Muscle of leg (tissue), 3 donors: ENCODE measurements at regions not wholly inside any gene's neighbourhood (a gene's known extent, or its start where the extent isn't known, plus 50 kb on each side); places are given as distances from the start of the nearest gene placed in this dataset.
"Not testable (repeated sequence)": the region's sequence is repeated elsewhere in the genome, so short reads cannot be mapped to it uniquely, and the experiment has no call there.

Experiments
- DNase-seq: peaks from one replicate; pipeline ENCODE4 v3.0.0; 2013
- H3K27ac ChIP-seq: one replicate; pipeline ENCODE4 v1.5.1; 2013; ENCODE audit warnings: mild to moderate bottlenecking, low read length, control low read depth
- H3K27me3 ChIP-seq: one replicate; pipeline ENCODE4 v1.6.1; 2013; ENCODE audit warnings: low read length; ENCODE audit not compliant: control insufficient read depth, insufficient read depth
- H3K36me3 ChIP-seq: one replicate; pipeline ENCODE4 v1.6.1; 2013; ENCODE audit warnings: low read length; ENCODE audit not compliant: control insufficient read depth, insufficient read depth
- H3K4me1 ChIP-seq: one replicate; pipeline ENCODE4 v1.6.1; 2013; ENCODE audit warnings: low read length; ENCODE audit not compliant: control insufficient read depth, insufficient read depth
- H3K4me3 ChIP-seq: one replicate; pipeline ENCODE4 v1.5.1; 2013; ENCODE audit warnings: low read length, control low read depth
- H3K9me3 ChIP-seq: replicated peaks from 2 replicates; pipeline ENCODE4 v1.6.1; 2013; ENCODE audit warnings: low read depth, low read length; ENCODE audit not compliant: control insufficient read depth
- WGBS: methylation state at CpG from one replicate; pipeline ENCODE4 v1.1.5; 2013; ENCODE audit warnings: missing lambda C conversion rate; ENCODE audit not compliant: insufficient coverage; 5-methylcytosine and 5-hydroxymethylcytosine counted together

DNA sequence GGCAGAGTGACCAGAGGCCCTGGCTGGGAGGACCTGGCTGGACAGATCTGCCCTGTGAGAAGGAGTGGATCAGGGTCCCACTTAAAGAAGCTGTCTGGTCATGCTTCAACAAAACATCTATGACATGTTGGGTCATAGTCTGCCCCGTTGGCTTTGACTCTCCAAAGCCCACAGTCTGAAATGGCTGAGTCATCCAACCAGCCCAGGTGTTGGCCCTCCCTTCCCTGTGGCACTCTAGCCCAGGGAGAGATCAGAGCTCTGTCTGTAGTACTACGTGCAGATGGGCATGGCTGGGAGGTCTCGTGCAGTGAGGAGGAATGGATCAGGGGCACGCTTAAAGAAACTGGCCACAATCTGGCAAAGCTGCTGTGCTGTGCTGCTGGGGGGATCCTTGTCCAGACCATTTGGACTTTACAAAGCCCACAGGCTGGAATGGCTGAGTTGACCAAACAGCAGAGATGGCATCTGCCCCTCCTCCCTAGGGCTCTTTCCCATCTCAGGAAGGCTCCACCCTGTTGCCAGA, 206.1 kb downstream of the TUSC1 start:
- DNase-seq: no peak
- no peak overlapping the region for H3K27ac ChIP-seq
- H3K4me3 ChIP-seq: no peak overlapping the region
- 78% methylated on average over 1 of the region's 4 CpGs for WGBS
- no peaks in the 10 kb centered on the region for H3K27me3 ChIP-seq
- H3K4me1 ChIP-seq: no peaks in the 10 kb centered on the region
- H3K9me3 ChIP-seq: peaks cover 17% of the 10 kb centered on the region
- H3K36me3 ChIP-seq: no peaks in the 10 kb centered on the region

DNA sequence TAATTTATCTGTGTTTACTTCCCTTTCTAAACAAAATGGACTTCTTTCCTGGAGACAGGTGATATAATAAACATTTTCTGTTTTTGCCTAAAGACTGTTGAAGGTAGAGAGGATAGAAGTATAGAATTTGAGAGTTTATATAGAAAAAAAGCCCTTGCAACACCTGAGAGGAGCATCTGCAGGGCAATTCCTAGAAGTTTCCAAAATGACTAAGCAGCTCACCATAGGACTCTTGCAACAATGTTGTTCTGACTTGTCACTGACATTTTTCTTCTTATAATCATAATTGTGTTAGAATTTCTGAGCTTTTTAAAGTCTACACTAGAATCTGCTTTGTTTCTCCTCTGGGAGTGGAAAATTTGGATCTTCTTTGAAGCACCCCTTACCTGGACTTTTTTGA, 216.8 kb downstream of the TUSC1 start:
- Histone ChIP-seq H3K36me3 (no peaks in the 10 kb centered on the region), H3K9me3 (no peaks in the 10 kb centered on the region), H3K4me3 (no peak overlapping the region), H3K4me1 (no peaks in the 10 kb centered on the region), H3K27me3 (no peaks in the 10 kb centered on the region), H3K27ac (no peak overlapping the region)
- no peak for DNase-seq

DNA sequence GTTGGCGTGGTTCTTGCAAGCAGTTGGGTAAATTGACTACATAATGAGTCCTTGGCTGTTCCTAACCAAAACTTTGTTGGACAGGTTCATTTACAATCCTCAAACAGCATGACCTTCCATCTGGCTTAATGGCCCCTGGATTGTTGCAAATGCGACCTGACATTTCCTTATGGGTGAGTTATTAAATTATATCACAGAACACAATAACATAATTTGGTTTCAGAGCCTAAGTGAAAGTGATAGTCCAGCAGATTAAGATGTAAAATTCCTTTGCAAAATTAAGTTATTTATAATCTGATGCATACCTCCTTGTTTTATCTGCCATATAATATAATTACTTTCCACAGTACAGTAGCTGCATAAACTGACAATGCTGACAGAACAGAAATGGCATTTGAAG, 224.4 kb downstream of the TUSC1 start:
- Histone ChIP-seq H3K27me3 (no peaks in the 10 kb centered on the region), H3K27ac (no peak overlapping the region), H3K4me3 (no peak overlapping the region), H3K36me3 (no peaks in the 10 kb centered on the region), H3K9me3 (no peaks in the 10 kb centered on the region), H3K4me1 (no peaks in the 10 kb centered on the region)
- no peak for DNase-seq
- 83% methylated on average over 1 of the region's 2 CpGs for WGBS

DNA sequence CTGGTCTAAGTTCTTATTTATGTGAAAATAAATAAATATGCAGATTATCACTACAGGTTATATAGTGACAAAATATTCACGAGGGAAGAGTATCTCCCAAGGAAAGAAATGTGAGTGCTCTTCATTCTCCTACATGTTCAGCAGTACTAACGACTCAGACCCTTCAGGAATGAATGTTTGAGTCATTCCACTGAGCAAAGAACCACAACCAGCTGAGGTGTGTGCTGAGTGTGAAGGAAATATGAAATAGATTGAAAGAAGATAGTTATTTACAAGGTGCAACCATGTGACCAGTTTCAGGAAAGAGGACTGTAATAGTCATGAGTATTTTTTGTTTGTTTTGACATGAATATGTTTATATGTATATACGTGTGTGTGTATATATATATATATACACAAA, 228.7 kb downstream of the TUSC1 start:
- no CpG with 5 or more reads among the region's 3 CpGs for WGBS
- no peaks in the 10 kb centered on the region for H3K36me3 ChIP-seq

GRCh38 chr9:25445721-25446120, 232.5 kb downstream of the TUSC1 start:
- not testable (repeated sequence) for H3K27me3 ChIP-seq, DNase-seq, H3K36me3 ChIP-seq, H3K9me3 ChIP-seq, H3K4me3 ChIP-seq, H3K27ac ChIP-seq, H3K4me1 ChIP-seq
- 97% methylated on average over 7 of the region's 13 CpGs for WGBS

More for the DNA sequence above, 228.7 kb downstream of the TUSC1 start:
- no peaks in the 10 kb centered on the region for H3K4me1 ChIP-seq
- no peaks in the 10 kb centered on the region for H3K27me3 ChIP-seq
- no peak overlapping the region for H3K27ac ChIP-seq
- H3K4me3 ChIP-seq: no peak overlapping the region
- no peak for DNase-seq
- no peaks in the 10 kb centered on the region for H3K9me3 ChIP-seq

- DNase-seq: peak; percentile 10
- no peak overlapping the region for H3K4me3 ChIP-seq
- WGBS: 31% methylated on average over 2 of the region's 4 CpGs
- no peaks in the 10 kb centered on the region for H3K9me3 ChIP-seq
- H3K4me1 ChIP-seq: no peaks in the 10 kb centered on the region
- no peaks in the 10 kb centered on the region for H3K27me3 ChIP-seq
- H3K36me3 ChIP-seq: no peaks in the 10 kb centered on the region
- H3K27ac ChIP-seq: no peak overlapping the region
These were observed 235.7 kb downstream of the TUSC1 start for GRCh38 chr9:25442526-25442925.

DNA sequence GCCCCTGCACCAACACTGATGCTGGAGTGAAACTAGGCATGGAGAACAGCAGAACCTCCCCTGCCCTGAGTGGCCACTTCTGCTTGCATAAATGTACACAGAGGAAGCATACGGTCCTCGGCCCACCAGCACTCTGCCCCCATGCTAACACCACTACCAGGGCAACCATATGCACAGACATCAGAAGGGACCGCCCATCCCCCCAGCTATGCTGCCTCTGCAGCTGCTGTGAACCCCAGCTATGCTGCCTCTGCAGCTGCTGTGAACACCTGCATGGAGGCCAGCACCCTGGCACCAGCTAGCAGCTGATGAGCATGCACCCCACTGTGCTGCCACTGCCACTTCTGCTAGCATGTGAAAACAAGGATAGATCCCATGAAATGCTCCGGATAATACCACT, 250.3 kb downstream of the TUSC1 start:
- no peak overlapping the region for H3K27ac ChIP-seq
- H3K4me1 ChIP-seq: no peaks in the 10 kb centered on the region
- DNase-seq: no peak
- H3K4me3 ChIP-seq: no peak overlapping the region
- WGBS: 79% methylated on average over 2 of the region's 4 CpGs
- no peaks in the 10 kb centered on the region for H3K36me3 ChIP-seq
- peaks cover 2% of the 10 kb centered on the region for H3K9me3 ChIP-seq
- no peaks in the 10 kb centered on the region for H3K27me3 ChIP-seq

GRCh38 chr9:25427290-25427689, 251.0 kb downstream of the TUSC1 start:
- no peaks in the 10 kb centered on the region for H3K4me1 ChIP-seq
- H3K9me3 ChIP-seq: peaks cover under 1% of the 10 kb centered on the region
- DNase-seq: no peak
- no peaks in the 10 kb centered on the region for H3K27me3 ChIP-seq
- no peak overlapping the region for H3K27ac ChIP-seq
- no peaks in the 10 kb centered on the region for H3K36me3 ChIP-seq
- H3K4me3 ChIP-seq: no peak overlapping the region
- 77% methylated on average over 3 of the region's 4 CpGs for WGBS

DNA sequence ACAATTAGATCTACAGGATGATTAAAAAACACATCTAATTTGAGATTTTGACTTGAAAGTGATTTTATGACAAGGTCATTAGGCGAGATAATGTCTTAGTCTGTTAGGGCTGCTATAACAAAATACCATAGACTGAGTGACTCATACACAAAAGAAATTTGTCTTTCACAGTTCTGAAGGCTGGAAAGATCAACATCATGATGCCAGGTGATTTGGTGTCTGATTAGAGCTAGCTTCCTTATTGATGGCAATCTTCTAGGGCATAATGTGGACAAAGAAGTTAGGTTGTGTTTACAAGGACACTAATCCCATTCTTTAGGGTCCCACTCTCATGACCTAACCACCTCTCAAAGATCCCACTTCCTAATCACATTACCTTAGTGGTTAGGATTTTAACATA, 256.7 kb downstream of the TUSC1 start:
- Histone ChIP-seq H3K4me1 (no peaks in the 10 kb centered on the region), H3K27ac (no peak overlapping the region), H3K36me3 (no peaks in the 10 kb centered on the region), H3K9me3 (no peaks in the 10 kb centered on the region), H3K4me3 (no peak overlapping the region), H3K27me3 (no peaks in the 10 kb centered on the region)
- no CpG with 5 or more reads among the region's 1 CpG for WGBS
- DNase-seq: no peak

DNA sequence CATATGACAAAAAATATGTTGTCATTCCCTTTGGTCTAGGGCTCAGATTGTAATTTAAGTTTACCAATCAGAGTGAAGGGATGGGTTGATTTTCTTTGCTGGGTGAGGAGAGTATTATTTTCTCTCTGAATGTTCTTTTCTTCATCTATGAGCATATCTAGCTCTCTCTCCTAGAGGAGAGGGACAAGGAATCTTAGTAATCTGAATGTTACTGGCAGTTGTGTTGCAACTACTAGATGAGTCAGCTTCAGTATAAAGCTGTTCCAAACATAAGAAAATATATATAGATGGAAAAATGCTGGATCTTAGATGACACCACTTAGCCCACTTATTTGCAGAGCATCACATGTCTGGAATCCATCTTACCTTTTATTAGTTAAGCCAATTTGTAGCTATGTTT, 259.3 kb downstream of the TUSC1 start:
- Histone ChIP-seq H3K4me3 (no peak overlapping the region), H3K27ac (no peak overlapping the region), H3K9me3 (no peaks in the 10 kb centered on the region), H3K27me3 (no peaks in the 10 kb centered on the region), H3K36me3 (no peaks in the 10 kb centered on the region), H3K4me1 (peaks cover 4% of the 10 kb centered on the region)
- no peak for DNase-seq

DNA sequence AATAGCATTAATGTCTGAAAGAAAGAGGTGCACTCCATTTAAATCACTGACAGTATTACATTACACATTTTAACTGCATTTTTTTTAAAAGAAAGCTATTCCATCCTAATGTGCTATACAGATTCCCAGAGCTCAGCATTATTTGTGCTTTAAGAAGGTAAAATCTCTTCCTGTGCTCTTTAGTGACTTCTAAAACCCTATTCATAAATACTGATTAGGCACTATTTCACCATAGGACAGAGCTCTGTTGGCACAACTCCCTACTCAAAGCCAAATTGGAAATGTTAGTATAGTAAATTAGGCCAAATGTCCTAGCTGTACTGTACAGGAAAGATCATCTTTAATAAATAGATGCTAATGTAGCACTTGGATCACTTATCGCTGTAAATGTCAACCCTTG, 262.5 kb downstream of the TUSC1 start:
- Histone ChIP-seq H3K36me3 (no peaks in the 10 kb centered on the region), H3K9me3 (no peaks in the 10 kb centered on the region), H3K27ac (no peak overlapping the region), H3K27me3 (no peaks in the 10 kb centered on the region), H3K4me3 (no peak overlapping the region), H3K4me1 (peaks cover 4% of the 10 kb centered on the region)
- no CpG with 5 or more reads among the region's 1 CpG for WGBS
- peak; percentile 20 for DNase-seq
